Mucosa of gallbladder (tissue), 1 donor: ENCODE measurements at regions not wholly inside any gene's neighbourhood (a gene's known extent, or its start where the extent isn't known, plus 50 kb on each side); places are given as distances from the start of the nearest gene placed in this dataset.
"Not testable (repeated sequence)": the region's sequence is repeated elsewhere in the genome, so short reads cannot be mapped to it uniquely, and the experiment has no call there.

Experiments used
- DNase-seq: peaks from one replicate; pipeline ENCODE4 v3.0.0-alpha.2; 2020; ENCODE audit warnings: low spot score
- donor health status: DM: no; HTN: no; CAD: no.

- no peak for DNase-seq
These were observed 905.4 kb downstream of the SLC16A7 start for GRCh38 chr12:60501124-60501729.

GRCh38 chr12:60522684-60523400, 927.0 kb downstream of the SLC16A7 start:
- DNase-seq = no peak

DNA sequence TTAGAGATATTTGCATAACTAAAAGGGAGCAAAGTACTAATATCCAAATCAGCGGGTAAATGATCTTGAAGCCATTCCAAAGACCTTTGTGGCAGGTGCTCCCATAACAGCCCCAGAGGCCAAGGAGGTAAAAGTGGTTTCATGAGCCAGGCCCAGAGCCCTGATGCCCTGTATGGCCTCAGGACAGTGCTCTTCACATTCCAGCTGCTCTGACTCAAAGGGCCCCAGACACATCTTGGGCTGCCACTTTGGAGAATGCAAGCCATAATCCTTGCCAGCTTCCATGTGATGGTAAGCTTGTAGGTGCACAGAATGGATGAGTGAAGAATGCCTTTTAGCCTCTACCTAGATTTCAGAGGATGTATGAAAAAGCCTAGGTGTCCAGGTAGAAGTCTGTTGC, 933.4 kb downstream of the SLC16A7 start:
- DNase-seq = no peak

DNA sequence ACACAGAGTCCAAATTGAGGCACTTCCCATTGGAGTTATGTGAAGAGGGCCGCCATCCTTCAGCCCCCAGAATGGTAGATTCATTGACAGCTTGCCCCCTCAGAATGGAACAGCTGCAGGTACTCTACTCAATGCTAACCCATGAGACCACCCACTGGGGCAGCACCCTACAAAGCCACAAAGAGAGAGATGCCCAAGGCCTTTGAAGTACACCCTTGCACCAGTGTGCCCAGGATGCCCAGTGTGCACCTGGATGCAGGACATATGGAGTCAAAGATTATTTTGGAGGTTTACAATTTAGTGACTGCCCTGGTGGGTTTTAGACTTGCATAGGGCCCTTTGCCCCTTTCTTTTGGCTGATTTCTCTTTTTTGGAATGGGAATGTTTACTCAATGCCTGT, 933.9 kb downstream of the SLC16A7 start:
- no peak for DNase-seq

DNA sequence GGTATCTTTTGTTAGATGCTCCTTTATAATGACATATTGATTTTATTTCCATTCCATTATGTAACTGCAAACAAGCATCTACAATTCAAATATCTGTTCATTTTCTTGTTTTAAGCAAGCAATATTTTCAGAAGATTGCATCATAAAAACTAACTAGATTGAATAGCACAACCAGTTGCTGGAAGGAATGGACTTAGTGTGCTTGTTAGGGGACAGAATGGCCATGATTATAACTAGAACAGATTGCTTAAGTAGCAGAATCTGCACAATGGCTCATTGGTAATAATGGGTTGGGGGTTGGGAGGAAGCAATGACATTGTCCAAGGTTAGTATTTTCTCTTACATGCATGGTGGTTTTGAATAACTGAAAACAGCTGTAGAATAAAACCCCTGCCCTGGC, 939.5 kb downstream of the SLC16A7 start:
- DNase-seq = no peak

DNA sequence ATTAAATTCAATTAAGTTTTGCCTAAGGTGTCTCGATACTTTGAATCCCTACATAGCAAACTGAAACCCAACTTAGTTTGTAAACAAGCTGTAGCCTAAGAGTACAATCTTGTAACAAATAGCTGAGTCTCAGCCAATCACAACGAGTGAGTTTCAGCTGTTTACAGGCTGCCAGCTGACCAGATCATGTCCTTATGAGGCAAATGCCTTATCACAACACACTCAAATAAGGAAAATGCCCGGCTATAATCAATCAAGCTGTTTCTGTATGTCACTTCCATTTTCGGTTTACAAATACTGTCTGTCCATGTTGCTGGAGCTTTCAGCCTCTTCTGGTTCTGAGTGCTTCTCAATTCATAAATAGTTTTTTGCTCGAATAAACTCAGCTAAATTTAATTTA, 943.8 kb downstream of the SLC16A7 start:
- no peak for DNase-seq

GRCh38 chr12:60568914-60569313, 973.1 kb downstream of the SLC16A7 start:
- DNase-seq = no peak

DNA sequence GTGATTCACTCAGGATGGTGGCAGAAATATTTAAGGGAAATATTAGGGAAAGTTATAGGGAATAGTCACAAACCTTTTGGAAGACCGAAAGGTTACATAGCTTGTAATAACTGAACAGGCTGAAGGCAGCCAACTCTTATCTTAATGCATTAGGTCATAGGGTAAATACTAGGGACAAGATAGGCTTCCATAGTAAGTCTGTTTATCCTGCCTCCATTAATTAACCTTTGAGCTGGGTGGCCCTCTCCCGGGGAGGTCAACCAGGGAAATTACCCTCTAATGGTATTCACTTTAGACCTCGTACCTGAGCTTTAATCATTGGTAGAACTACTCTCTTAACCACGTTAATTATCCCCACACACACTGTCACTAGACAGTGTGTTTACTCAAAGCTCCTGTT, 981.8 kb downstream of the SLC16A7 start:
- DNase-seq = no peak

GRCh38 chr12:60587664-60588063, 991.8 kb downstream of the SLC16A7 start:
- not testable (repeated sequence) for DNase-seq

GRCh38 chr12:60594035-60594711, 998.3 kb downstream of the SLC16A7 start:
- no peak for DNase-seq

- DNase-seq = no peak
These were observed 1006.8 kb downstream of the SLC16A7 start for GRCh38 chr12:60602601-60603000.

DNA sequence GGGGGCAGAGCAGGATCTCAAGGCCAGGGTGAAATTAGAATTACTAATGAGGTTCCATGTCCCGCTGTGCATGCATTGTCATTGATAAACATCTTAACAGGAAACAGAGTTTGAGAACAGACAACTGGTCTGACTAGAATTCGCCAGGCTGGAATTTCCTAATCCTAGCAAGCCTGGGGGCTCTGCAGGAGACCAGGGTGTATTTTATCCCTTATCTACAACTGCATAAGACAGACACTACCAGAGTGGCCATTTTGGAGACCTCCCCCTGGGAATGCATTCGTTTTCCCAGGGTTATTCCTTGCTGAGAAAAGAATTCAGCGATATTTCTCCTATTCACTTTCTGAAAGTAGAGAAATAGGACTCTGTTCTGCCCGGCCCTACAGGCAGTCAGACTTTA, 1007.6 kb downstream of the SLC16A7 start:
- DNase-seq = not testable (repeated sequence)

DNA sequence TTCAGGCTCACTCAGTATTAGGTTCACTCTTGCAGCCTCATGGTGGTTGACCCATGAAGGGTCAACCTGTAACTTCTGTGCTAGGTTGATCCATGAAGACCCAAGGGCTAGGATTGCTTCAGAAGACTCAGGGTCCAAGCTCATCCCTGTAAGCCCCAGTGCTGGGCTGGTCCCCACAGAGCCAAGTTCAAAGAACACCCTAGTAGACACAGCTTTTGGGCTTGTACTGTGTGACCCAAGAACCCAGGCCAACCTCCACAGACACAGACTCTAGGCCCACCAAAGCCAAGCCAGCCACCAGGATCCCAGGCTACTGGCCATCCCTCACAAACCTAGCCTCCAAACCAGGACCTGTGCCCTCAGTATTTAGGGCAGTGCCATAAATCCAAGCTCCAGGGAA, 1020.6 kb downstream of the SLC16A7 start:
- DNase-seq = no peak

DNA sequence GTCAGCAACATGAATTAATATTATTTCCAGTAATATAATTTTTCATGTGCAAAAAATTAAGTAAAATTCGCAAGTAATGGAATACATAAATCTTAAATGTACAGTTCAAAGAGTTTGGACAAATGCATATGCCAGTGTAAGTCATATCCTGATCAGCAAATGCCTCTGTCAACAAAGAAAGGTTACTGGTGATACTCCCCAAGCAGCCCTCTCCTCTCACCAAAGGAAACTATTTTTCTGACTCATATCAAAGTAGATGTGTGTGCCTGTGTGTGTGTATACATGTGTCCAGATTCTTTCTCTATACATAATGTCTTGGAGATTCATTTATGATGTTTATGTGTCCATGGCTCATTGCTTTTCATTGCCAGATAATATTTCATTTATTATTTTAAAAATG, 1035.0 kb downstream of the SLC16A7 start:
- DNase-seq = no peak

DNA sequence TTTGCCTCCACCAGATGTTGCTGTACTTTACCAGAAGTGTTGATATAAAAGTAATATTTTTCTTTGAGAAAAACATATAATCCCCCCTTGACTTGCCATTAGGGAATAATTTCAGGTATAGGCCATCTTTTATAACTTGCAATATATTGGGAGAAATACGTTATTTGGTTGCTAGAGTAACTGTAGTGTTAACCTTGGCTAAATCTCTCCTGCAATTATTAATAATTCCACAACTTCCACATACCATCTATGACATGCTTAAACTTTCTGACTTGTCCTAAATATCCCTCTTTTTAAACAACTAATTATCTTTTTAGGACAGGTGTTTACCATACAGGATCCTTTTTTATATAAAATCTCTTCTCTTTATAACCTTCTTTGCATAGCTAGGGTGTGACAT, 1048.2 kb downstream of the SLC16A7 start:
- no peak for DNase-seq

DNA sequence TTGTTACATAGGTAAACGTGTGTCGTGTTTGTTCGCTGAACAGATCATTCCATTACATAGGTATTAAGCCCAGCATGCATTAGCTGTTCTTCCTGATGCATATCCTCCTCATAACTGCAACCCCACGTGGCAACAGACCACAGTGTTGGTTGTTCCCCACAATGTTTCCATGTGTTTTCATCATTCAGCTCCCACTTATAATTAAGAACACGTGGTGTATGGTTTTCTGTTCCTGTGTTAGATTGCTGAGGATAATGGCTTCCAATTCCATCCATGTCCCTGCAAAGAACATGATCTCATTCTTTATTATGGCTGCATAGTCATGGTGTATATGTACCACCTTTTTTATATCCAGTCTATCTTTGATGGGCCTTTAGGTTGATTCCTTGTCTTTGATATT, 1071.1 kb downstream of the SLC16A7 start:
- DNase-seq = no peak

DNA sequence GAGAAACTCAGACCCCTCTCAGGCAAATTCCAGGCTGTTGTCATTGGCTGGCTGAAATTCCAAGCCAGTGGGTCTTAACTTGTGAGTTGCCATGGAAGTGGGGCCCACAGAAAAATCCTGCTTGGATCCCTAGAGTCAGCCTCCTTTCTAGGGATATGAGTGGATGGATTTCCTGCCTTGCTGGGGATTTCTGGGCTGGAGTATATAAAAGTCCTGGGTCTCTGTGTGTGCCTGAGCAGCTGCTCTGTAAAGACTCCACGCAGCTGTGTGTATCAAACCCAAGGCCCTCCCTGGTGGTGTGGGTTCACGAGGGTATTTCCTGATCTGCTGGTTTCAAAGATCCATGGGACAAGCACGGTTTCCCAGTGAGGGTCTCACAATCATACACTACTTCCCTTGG, 1077.1 kb downstream of the SLC16A7 start:
- DNase-seq = no peak

- DNase-seq = no peak
These were observed 1089.3 kb downstream of the SLC16A7 start for GRCh38 chr12:60684988-60685655.

- no peak for DNase-seq
These were observed 1093.3 kb downstream of the SLC16A7 start for GRCh38 chr12:60689137-60689536.

- DNase-seq = no peak
These were observed 1097.3 kb downstream of the SLC16A7 start for GRCh38 chr12:60693019-60693626.

DNA sequence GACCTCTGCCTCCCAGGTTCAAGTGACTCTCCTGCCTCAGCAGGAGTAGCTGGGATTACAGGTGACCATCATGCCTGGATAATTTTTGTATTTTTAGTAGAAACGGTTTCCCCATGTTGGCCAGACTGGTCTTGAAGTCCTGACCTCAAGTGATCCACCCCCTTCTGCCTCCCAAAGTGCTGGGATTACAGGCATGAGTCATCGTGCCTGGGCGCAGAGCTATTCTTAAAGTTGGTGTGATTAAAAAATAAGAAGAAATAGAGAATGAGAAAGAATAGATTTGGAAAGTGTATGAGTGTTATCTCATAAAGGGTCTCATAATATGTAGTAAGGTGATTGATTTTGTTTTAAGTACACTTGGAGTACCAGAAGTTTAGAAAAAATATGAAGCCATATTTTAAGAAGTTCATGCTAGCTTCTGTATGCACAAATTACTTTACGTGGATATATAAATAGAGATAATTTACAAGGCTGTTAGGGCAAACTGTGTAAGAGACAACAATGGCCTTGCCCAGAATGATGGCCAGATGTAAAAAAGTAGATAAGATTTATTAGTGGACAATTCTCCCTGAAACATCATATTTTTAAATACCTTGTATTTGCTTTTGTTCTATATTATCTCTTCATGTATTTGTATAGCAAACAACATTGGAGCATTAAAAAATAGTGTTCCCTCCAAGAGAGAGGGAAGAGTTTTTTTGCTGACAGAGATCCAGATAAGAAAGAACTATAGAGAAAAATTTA, 1108.5 kb downstream of the SLC16A7 start:
- no peak for DNase-seq

DNA sequence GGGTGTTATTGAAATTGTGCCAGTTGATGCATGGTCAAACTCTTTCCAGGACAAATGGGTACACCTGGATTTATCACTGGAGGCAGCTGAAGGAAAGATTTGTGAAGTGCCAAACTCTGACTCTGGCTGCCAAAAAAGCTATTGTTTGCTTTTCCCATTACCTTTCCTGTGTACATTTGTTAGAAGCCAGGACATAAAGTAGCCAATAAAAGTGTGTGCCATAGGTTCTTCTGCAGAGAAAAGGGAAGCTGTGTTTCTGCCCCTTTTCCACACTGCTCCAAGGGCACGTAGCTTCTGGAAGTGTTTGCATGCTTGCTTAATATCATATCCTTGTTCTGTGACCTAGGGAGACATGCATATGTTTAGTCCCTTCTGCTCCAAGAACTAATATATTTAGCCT, 1114.4 kb downstream of the SLC16A7 start:
- DNase-seq = no peak
